GM23338 (cell line): ENCODE measurements at regions not wholly inside any gene's neighbourhood (a gene's known extent, or its start where the extent isn't known, plus 50 kb on each side); places are given as distances from the start of the nearest gene placed in this dataset.

Source experiments
- ATAC-seq: fragments of 200-7000 bp; cut with Tn5 transposase; 3 replicates; pipeline ENCODE4 v1.9.1; 2020
- DNase-seq: peaks from one replicate; pipeline ENCODE4 v3.0.0-alpha.2; 2015; ENCODE audit warnings: low spot score
- H2AFZ ChIP-seq: fragments of 200-600 bp; sonication (generic); 2 replicates; pipeline ENCODE4 v1.8.0; 2016; ENCODE audit warnings: antibody characterized with exemption, mild to moderate bottlenecking, moderate library complexity
- H3F3A ChIP-seq: fragments of 200-600 bp; sonication (generic); replicated peaks from 2 replicates; pipeline ENCODE4 v1.8.0; 2017; ENCODE audit warnings: antibody characterized with exemption, mixed run types, low read depth
- H3K27ac ChIP-seq: fragments of 200-600 bp; sonication (generic); 2 replicates; pipeline ENCODE4 v1.6.1; 2016; ENCODE audit warnings: low read depth
- H3K27me3 ChIP-seq: fragments of 200-600 bp; sonication (generic); 2 replicates; pipeline ENCODE4 v1.8.0; 2016; ENCODE audit warnings: mild to moderate bottlenecking, mixed run types, moderate library complexity; ENCODE audit not compliant: insufficient read depth
- H3K36me3 ChIP-seq: fragments of 200-600 bp; sonication (generic); 2 replicates; pipeline ENCODE4 v1.8.0; 2016; ENCODE audit warnings: mild to moderate bottlenecking; ENCODE audit not compliant: insufficient read depth
- H3K4me1 ChIP-seq: fragments of 200-600 bp; sonication (generic); 2 replicates; pipeline ENCODE4 v1.8.0; 2016; ENCODE audit warnings: mild to moderate bottlenecking, moderate library complexity; ENCODE audit not compliant: insufficient read depth
- H3K4me2 ChIP-seq: fragments of 200-600 bp; sonication (generic); 2 replicates; pipeline ENCODE4 v1.7.1; 2017; ENCODE audit warnings: mixed run types
- H3K4me3 ChIP-seq: fragments of 200-600 bp; sonication (generic); 2 replicates; pipeline ENCODE4 v1.6.1; 2016; ENCODE audit warnings: mixed run types
- H3K79me2 ChIP-seq: fragments of 200-600 bp; sonication (generic); replicated peaks from 2 replicates; pipeline ENCODE4 v1.8.0; 2017; ENCODE audit warnings: mild to moderate bottlenecking; ENCODE audit not compliant: insufficient read depth
- H3K9me2 ChIP-seq: fragments of 200-600 bp; sonication (generic); 2 replicates; pipeline ENCODE4 v1.8.0; 2017; ENCODE audit not compliant: insufficient read depth
- H4K20me1 ChIP-seq: fragments of 200-600 bp; sonication (generic); replicated peaks from 2 replicates; pipeline ENCODE4 v1.8.0; 2017; ENCODE audit warnings: mild to moderate bottlenecking; ENCODE audit not compliant: insufficient read depth
- H3K27ac Mint-ChIP-seq: 2 replicates; pipeline ENCODE4 v1.8.0; 2020; ENCODE audit warnings: inconsistent platforms, mild to moderate bottlenecking, moderate library complexity, mixed read lengths
- H3K27me3 Mint-ChIP-seq: 3 replicates; pipeline ENCODE4 v1.8.0; 2022; ENCODE audit warnings: low read depth, mild to moderate bottlenecking, moderate library complexity, mixed read lengths, inconsistent platforms; ENCODE audit not compliant: insufficient read depth, poor library complexity
- H3K36me3 Mint-ChIP-seq: 3 replicates; pipeline ENCODE4 v1.8.0; 2021; ENCODE audit warnings: low read depth, mild to moderate bottlenecking, inconsistent platforms, moderate library complexity, mixed read lengths
- H3K4me1 Mint-ChIP-seq: 3 replicates; pipeline ENCODE4 v1.8.0; 2020; ENCODE audit warnings: mild to moderate bottlenecking, inconsistent platforms, mixed read lengths
- H3K4me3 Mint-ChIP-seq: 3 replicates; pipeline ENCODE4 v1.8.0; 2021; ENCODE audit warnings: moderate library complexity, mild to moderate bottlenecking, inconsistent platforms, mixed read lengths
- H3K9me3 Mint-ChIP-seq: 3 replicates; pipeline ENCODE4 v1.8.0; 2020; ENCODE audit warnings: moderate library complexity, mild to moderate bottlenecking, inconsistent platforms, mixed read lengths
- CREB1 ChIP-seq: fragments of 250-450 bp; sonication (Bioruptor Pico); IDR thresholded peaks from 2 replicates; pipeline ENCODE4 v1.5.0; 2020; ENCODE audit warnings: low read depth, mild to moderate bottlenecking, moderate library complexity
- CTCF ChIP-seq, 2 experiments: fragments of 200-600 bp in 1 of 2; sonication (generic) in 1 of 2; conservative IDR thresholded peaks; 2 replicates each; pipeline versions ENCODE4 v1.5.1 to v1.6.1; 2016 to 2017; ENCODE audit warnings: antibody characterized with exemption in 2 of 2, low read depth in 2 of 2, mild to moderate bottlenecking in 2 of 2, moderate library complexity in 1 of 2
- EZH2 ChIP-seq: fragments of 200-600 bp; sonication (generic); IDR thresholded peaks from one replicate; pipeline ENCODE4 v1.8.0; 2017; ENCODE audit warnings: antibody characterized with exemption, mild to moderate bottlenecking, low read depth; ENCODE audit not compliant: unreplicated experiment
- JUNB ChIP-seq: IDR thresholded peaks from one replicate; pipeline ENCODE4 v1.6.1; 2016; ENCODE audit warnings: antibody characterized with exemption; ENCODE audit not compliant: unreplicated experiment
- NANOG ChIP-seq: IDR thresholded peaks from 2 replicates; pipeline ENCODE4 v1.6.1; 2016; ENCODE audit warnings: antibody characterized with exemption, borderline replicate concordance
- POLR2AphosphoS5 ChIP-seq: IDR thresholded peaks from 2 replicates; pipeline ENCODE4 v1.6.1; 2016; ENCODE audit warnings: antibody characterized with exemption, low read depth
- STAT1 ChIP-seq: IDR thresholded peaks from one replicate; pipeline ENCODE4 v1.6.1; 2016; ENCODE audit warnings: antibody characterized with exemption; ENCODE audit not compliant: unreplicated experiment
- TF ChIP-seq, protein P1 (sequence below): fragments of 250-450 bp; sonication (Bioruptor Pico); IDR thresholded peaks from 2 replicates; pipeline ENCODE4 v1.5.0; 2020; ENCODE audit warnings: mild to moderate bottlenecking, moderate library complexity
- TF ChIP-seq, protein P2 (sequence below): IDR thresholded peaks from 2 replicates; pipeline ENCODE4 v1.6.1; 2016; ENCODE audit warnings: antibody characterized with exemption
- TF ChIP-seq, protein P3 (sequence below): IDR thresholded peaks from one replicate; pipeline ENCODE4 v1.6.1; 2018; ENCODE audit warnings: antibody characterized with exemption; ENCODE audit not compliant: unreplicated experiment

GRCh38 chr4:3712936-3713335 lies 53.2 kb upstream of the ADRA2C start:
- H3K9me2 ChIP-seq: no peaks in the 10 kb centered on the region
- H3K27ac ChIP-seq: no peak overlapping the region
- H3F3A ChIP-seq: no peaks in the 10 kb centered on the region

More at GRCh38 chr4:3712936-3713335, 53.2 kb upstream of the ADRA2C start:
- Histone ChIP-seq H3K4me1 (no peaks in the 10 kb centered on the region), H2AFZ (no peak overlapping the region), H4K20me1 (no peaks in the 10 kb centered on the region), H3K4me3 (no peak overlapping the region), H3K27me3 (no peaks in the 10 kb centered on the region), H3K4me2 (no peak overlapping the region), H3K79me2 (no peaks in the 10 kb centered on the region), H3K36me3 (no peaks in the 10 kb centered on the region)
- DNase-seq: no peak
- Mint-ChIP-seq H3K9me3 (no peaks in the 10 kb centered on the region; the same call in 2 of the 3 replicates), H3K4me1 (no peaks in the 10 kb centered on the region), H3K4me3 (no peak overlapping the region), H3K36me3 (no peaks in the 10 kb centered on the region; the same call in 2 of the 3 replicates), H3K27me3 (peaks cover 14% of the 10 kb centered on the region), H3K27ac (no peak overlapping the region)
- TF ChIP-seq, protein P1, sequence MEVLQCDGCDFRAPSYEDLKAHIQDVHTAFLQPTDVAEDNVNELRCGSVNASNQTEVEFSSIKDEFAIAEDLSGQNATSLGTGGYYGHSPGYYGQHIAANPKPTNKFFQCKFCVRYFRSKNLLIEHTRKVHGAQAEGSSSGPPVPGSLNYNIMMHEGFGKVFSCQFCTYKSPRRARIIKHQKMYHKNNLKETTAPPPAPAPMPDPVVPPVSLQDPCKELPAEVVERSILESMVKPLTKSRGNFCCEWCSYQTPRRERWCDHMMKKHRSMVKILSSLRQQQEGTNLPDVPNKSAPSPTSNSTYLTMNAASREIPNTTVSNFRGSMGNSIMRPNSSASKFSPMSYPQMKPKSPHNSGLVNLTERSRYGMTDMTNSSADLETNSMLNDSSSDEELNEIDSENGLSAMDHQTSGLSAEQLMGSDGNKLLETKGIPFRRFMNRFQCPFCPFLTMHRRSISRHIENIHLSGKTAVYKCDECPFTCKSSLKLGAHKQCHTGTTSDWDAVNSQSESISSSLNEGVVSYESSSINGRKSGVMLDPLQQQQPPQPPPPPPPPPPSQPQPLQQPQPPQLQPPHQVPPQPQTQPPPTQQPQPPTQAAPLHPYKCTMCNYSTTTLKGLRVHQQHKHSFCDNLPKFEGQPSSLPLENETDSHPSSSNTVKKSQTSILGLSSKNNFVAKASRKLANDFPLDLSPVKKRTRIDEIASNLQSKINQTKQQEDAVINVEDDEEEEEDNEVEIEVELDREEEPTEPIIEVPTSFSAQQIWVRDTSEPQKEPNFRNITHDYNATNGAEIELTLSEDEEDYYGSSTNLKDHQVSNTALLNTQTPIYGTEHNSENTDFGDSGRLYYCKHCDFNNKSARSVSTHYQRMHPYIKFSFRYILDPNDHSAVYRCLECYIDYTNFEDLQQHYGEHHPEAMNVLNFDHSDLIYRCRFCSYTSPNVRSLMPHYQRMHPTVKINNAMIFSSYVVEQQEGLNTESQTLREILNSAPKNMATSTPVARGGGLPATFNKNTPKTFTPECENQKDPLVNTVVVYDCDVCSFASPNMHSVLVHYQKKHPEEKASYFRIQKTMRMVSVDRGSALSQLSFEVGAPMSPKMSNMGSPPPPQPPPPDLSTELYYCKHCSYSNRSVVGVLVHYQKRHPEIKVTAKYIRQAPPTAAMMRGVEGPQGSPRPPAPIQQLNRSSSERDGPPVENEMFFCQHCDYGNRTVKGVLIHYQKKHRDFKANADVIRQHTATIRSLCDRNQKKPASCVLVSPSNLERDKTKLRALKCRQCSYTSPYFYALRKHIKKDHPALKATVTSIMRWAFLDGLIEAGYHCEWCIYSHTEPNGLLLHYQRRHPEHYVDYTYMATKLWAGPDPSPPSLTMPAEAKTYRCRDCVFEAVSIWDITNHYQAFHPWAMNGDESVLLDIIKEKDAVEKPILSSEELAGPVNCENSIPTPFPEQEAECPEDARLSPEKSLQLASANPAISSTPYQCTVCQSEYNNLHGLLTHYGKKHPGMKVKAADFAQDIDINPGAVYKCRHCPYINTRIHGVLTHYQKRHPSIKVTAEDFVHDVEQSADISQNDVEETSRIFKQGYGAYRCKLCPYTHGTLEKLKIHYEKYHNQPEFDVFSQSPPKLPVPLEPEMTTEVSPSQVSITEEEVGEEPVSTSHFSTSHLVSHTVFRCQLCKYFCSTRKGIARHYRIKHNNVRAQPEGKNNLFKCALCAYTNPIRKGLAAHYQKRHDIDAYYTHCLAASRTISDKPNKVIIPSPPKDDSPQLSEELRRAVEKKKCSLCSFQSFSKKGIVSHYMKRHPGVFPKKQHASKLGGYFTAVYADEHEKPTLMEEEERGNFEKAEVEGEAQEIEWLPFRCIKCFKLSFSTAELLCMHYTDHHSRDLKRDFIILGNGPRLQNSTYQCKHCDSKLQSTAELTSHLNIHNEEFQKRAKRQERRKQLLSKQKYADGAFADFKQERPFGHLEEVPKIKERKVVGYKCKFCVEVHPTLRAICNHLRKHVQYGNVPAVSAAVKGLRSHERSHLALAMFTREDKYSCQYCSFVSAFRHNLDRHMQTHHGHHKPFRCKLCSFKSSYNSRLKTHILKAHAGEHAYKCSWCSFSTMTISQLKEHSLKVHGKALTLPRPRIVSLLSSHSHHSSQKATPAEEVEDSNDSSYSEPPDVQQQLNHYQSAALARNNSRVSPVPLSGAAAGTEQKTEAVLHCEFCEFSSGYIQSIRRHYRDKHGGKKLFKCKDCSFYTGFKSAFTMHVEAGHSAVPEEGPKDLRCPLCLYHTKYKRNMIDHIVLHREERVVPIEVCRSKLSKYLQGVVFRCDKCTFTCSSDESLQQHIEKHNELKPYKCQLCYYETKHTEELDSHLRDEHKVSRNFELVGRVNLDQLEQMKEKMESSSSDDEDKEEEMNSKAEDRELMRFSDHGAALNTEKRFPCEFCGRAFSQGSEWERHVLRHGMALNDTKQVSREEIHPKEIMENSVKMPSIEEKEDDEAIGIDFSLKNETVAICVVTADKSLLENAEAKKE: no peak
- no peak for TF ChIP-seq STAT1
- TF ChIP-seq JUNB: no peak
- no peak for TF ChIP-seq NANOG
- no peak for TF ChIP-seq EZH2
- no peak for TF ChIP-seq CREB1
- TF ChIP-seq, protein P2, sequence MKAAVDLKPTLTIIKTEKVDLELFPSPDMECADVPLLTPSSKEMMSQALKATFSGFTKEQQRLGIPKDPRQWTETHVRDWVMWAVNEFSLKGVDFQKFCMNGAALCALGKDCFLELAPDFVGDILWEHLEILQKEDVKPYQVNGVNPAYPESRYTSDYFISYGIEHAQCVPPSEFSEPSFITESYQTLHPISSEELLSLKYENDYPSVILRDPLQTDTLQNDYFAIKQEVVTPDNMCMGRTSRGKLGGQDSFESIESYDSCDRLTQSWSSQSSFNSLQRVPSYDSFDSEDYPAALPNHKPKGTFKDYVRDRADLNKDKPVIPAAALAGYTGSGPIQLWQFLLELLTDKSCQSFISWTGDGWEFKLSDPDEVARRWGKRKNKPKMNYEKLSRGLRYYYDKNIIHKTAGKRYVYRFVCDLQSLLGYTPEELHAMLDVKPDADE: no peak
- no peak for TF ChIP-seq CTCF (conservative IDR thresholded peaks at IDR 0.05; ENCODE audit: low read depth in 2 of 2)
- no peak for TF ChIP-seq POLR2AphosphoS5
- TF ChIP-seq, protein P3, sequence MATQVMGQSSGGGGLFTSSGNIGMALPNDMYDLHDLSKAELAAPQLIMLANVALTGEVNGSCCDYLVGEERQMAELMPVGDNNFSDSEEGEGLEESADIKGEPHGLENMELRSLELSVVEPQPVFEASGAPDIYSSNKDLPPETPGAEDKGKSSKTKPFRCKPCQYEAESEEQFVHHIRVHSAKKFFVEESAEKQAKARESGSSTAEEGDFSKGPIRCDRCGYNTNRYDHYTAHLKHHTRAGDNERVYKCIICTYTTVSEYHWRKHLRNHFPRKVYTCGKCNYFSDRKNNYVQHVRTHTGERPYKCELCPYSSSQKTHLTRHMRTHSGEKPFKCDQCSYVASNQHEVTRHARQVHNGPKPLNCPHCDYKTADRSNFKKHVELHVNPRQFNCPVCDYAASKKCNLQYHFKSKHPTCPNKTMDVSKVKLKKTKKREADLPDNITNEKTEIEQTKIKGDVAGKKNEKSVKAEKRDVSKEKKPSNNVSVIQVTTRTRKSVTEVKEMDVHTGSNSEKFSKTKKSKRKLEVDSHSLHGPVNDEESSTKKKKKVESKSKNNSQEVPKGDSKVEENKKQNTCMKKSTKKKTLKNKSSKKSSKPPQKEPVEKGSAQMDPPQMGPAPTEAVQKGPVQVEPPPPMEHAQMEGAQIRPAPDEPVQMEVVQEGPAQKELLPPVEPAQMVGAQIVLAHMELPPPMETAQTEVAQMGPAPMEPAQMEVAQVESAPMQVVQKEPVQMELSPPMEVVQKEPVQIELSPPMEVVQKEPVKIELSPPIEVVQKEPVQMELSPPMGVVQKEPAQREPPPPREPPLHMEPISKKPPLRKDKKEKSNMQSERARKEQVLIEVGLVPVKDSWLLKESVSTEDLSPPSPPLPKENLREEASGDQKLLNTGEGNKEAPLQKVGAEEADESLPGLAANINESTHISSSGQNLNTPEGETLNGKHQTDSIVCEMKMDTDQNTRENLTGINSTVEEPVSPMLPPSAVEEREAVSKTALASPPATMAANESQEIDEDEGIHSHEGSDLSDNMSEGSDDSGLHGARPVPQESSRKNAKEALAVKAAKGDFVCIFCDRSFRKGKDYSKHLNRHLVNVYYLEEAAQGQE: no peak
- ATAC-seq: no peak
